SK-N-MC (cell line): ENCODE measurements at regions not wholly inside any gene's neighbourhood (a gene's known extent, or its start where the extent isn't known, plus 50 kb on each side); places are given as distances from the start of the nearest gene placed in this dataset.

Experiments used
- DNase-seq: peaks from one replicate; pipeline ENCODE4 v3.0.0-alpha.2; 2011; ENCODE audit warnings: low read depth, low spot score
- H3K27ac ChIP-seq: fragments of 200-600 bp; sonication (generic); 2 replicates; pipeline ENCODE4 v1.5.1; 2016; ENCODE audit warnings: mixed run types
- H3K36me3 ChIP-seq: fragments of 200-600 bp; sonication (generic); 2 replicates; pipeline ENCODE4 v1.6.1; 2017; ENCODE audit warnings: antibody characterized with exemption, low read length, mixed read lengths; ENCODE audit not compliant: insufficient read depth
- H3K4me3 ChIP-seq: fragments of 200-600 bp; sonication (generic); 2 replicates; pipeline ENCODE4 v1.5.1; 2016
- H3K9ac ChIP-seq: fragments of 200-600 bp; sonication (generic); 2 replicates; pipeline ENCODE4 v1.8.0; 2017; ENCODE audit warnings: mixed run types, mixed read lengths; ENCODE audit not compliant: insufficient read length
- H3K9me3 ChIP-seq: fragments of 200-600 bp; sonication (generic); 2 replicates; pipeline ENCODE4 v1.6.1; 2017; ENCODE audit warnings: low read depth, mild to moderate bottlenecking, antibody characterized with exemption, low read length, moderate library complexity, mixed read lengths
- EZH2 ChIP-seq: fragments of 200-600 bp; sonication (generic); IDR thresholded peaks from one replicate; pipeline ENCODE4 v1.6.1; 2017; ENCODE audit warnings: antibody characterized with exemption
- FOXP2 ChIP-seq: optimal IDR thresholded peaks from 2 replicates; pipeline ENCODE3; 2011; ENCODE audit warnings: mild to moderate bottlenecking, moderate library complexity; ENCODE audit not compliant: insufficient read depth; ENCODE audit errors: extremely low read length, control extremely low read depth
- POLR2AphosphoS5 ChIP-seq: IDR thresholded peaks from 2 replicates; pipeline ENCODE4 v1.6.1; 2012; ENCODE audit warnings: mild to moderate bottlenecking, low read depth, low read length, borderline replicate concordance

- Histone ChIP-seq H3K36me3 (no peaks in the 10 kb centered on the region), H3K4me3 (no peak overlapping the region), H3K27ac (no peak overlapping the region), H3K9me3 (no peaks in the 10 kb centered on the region), H3K9ac (no peak overlapping the region)
- TF ChIP-seq FOXP2: no peak
- no peak for TF ChIP-seq EZH2
- TF ChIP-seq POLR2AphosphoS5: no peak
- no peak for DNase-seq
These were observed 235.2 kb downstream of the LNPK start for GRCh38 chr2:175766880-175767279.

- no peak for DNase-seq
- 0 out of 2 replicates have a peak overlapping the region, but pooled peaks have one; percentile 19 for H3K27ac ChIP-seq
- H3K4me3 ChIP-seq: no peak overlapping the region
- peak overlapping the region; percentile 29 for H3K9ac ChIP-seq
- no peak for TF ChIP-seq FOXP2
- no peak for TF ChIP-seq EZH2
- no peak for TF ChIP-seq POLR2AphosphoS5
- no peaks in the 10 kb centered on the region for H3K36me3 ChIP-seq
- no peaks in the 10 kb centered on the region for H3K9me3 ChIP-seq
These were observed 246.2 kb downstream of the LNPK start for GRCh38 chr2:175755656-175756386.

- TF ChIP-seq FOXP2 (no peak), POLR2AphosphoS5 (no peak), EZH2 (no peak)
- no peak for DNase-seq
- Histone ChIP-seq H3K36me3 (no peaks in the 10 kb centered on the region), H3K9ac (no peak overlapping the region), H3K27ac (no peak overlapping the region), H3K9me3 (no peaks in the 10 kb centered on the region), H3K4me3 (no peak overlapping the region)
These were observed 246.9 kb downstream of the LNPK start for GRCh38 chr2:175755169-175755568.

GRCh38 chr2:175750195-175750594, 251.9 kb downstream of the LNPK start:
- Histone ChIP-seq H3K27ac (no peak overlapping the region), H3K36me3 (no peaks in the 10 kb centered on the region), H3K9me3 (no peaks in the 10 kb centered on the region), H3K4me3 (no peak overlapping the region), H3K9ac (no peak overlapping the region)
- no peak for DNase-seq
- TF ChIP-seq FOXP2: no peak
- TF ChIP-seq POLR2AphosphoS5: no peak
- no peak for TF ChIP-seq EZH2

GRCh38 chr2:175745911-175746310, 256.2 kb downstream of the LNPK start:
- no peak overlapping the region for H3K4me3 ChIP-seq
- H3K9ac ChIP-seq: no peak overlapping the region
- H3K27ac ChIP-seq: no peak overlapping the region
- no peaks in the 10 kb centered on the region for H3K36me3 ChIP-seq
- no peaks in the 10 kb centered on the region for H3K9me3 ChIP-seq
- DNase-seq: no peak
- no peak for TF ChIP-seq FOXP2
- no peak for TF ChIP-seq POLR2AphosphoS5
- no peak for TF ChIP-seq EZH2

GRCh38 chr2:175744000-175744399, 258.1 kb downstream of the LNPK start:
- Histone ChIP-seq H3K9me3 (no peaks in the 10 kb centered on the region), H3K27ac (no peak overlapping the region), H3K36me3 (no peaks in the 10 kb centered on the region), H3K9ac (no peak overlapping the region), H3K4me3 (no peak overlapping the region)
- no peak for TF ChIP-seq EZH2
- no peak for TF ChIP-seq FOXP2
- TF ChIP-seq POLR2AphosphoS5: no peak
- DNase-seq: no peak

GRCh38 chr2:175743011-175743410, 259.1 kb downstream of the LNPK start:
- H3K27ac ChIP-seq: no peak overlapping the region
- no peak for DNase-seq
- no peaks in the 10 kb centered on the region for H3K9me3 ChIP-seq
- TF ChIP-seq FOXP2: no peak
- TF ChIP-seq EZH2: no peak
- no peak for TF ChIP-seq POLR2AphosphoS5
- no peak overlapping the region for H3K4me3 ChIP-seq
- H3K9ac ChIP-seq: no peak overlapping the region
- no peaks in the 10 kb centered on the region for H3K36me3 ChIP-seq

- H3K4me3 ChIP-seq: no peak overlapping the region
- DNase-seq: no peak
- no peak for TF ChIP-seq POLR2AphosphoS5
- no peak for TF ChIP-seq EZH2
- TF ChIP-seq FOXP2: no peak
- no peak overlapping the region for H3K27ac ChIP-seq
- H3K9me3 ChIP-seq: no peaks in the 10 kb centered on the region
- H3K9ac ChIP-seq: no peak overlapping the region
- no peaks in the 10 kb centered on the region for H3K36me3 ChIP-seq
These were observed 259.7 kb downstream of the LNPK start for GRCh38 chr2:175742367-175742766.

GRCh38 chr2:175741164-175741563, 260.9 kb downstream of the LNPK start:
- Histone ChIP-seq H3K9me3 (no peaks in the 10 kb centered on the region), H3K36me3 (no peaks in the 10 kb centered on the region), H3K27ac (no peak overlapping the region), H3K4me3 (no peak overlapping the region), H3K9ac (no peak overlapping the region)
- TF ChIP-seq FOXP2: no peak
- no peak for TF ChIP-seq POLR2AphosphoS5
- no peak for TF ChIP-seq EZH2
- DNase-seq: no peak
